SKM-1 (cell line): ENCODE measurements at regions not wholly inside any gene's neighbourhood (a gene's known extent, or its start where the extent isn't known, plus 50 kb on each side); places are given as distances from the start of the nearest gene placed in this dataset.

ENCODE experiments used
- DNase-seq: peaks from one replicate; lab custom pipeline; 2025; ENCODE audit not compliant: unreplicated experiment; lab: John Stamatoyannopoulos, UW

DNA sequence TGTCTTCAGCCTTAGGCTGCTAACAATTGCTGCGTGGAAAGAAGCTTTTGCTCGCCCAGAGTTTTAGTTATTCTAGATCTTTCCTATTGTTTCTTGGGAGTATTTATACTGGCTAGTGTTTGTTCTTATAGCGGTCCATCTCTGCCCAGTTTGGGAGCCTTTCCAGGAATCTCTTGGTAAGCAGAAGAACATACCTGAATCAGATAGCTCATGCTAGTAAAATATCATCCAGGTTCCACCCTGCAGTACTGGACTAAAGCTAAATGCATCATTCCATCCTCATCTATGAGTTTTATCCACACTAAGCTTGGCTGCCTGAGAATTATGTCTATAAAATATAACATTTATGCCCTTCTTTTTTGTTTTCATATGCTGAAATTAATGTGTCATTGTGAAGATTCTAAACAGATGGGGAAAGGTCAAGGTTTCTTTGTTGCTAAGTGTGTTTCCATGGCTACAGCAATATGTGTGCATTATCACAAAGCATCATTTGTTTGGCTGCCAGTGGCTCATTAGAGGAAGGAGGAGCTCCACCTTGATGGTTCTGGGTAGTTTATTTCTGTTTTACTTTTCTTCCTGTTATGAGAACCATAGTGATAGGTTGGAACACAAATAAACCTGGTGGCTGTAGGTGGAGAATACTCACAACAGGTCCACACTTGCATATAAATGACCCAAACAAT lies 182.8 kb downstream of the PIK3C3 start:
- no peak for DNase-seq

DNA sequence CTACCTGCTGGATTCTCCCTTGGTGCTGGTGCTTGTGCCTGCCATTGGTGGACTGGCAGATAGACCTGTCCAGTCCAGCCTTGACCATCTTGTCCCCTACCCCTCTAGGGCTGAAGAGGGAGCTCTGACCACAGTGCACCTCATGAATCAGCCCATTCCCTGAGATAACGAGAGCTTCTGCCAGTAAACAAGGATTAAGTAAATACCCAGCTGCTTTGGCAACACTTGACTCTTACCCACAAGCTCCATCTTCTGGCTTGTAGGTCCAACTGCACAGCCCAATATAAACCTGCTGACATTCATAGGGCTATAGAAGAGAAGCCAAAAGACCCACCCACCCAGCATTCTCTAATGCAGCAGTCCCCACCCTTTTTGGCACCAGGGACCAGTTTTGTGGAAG lies 186.4 kb downstream of the PIK3C3 start:
- no peak for DNase-seq

DNA sequence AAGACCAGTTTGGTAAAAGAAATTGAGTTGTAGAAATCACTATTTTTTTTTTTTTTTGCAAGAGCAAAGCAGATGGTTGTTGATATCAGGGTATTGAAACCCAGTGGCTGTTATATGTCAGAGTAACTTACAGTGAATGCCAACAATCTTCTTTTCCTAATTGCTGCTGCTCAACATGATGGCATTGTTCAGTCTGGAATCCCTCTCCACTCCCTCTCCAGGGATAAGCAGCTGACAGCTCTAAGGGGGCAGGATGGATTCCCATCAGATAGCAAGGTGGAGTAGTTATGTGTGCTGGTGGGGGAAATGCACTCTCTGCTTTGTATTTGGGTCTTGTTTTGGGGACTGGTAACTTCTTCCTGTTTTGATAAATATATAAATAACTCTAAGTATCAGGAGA lies 200.0 kb downstream of the PIK3C3 start:
- DNase-seq: no peak

DNA sequence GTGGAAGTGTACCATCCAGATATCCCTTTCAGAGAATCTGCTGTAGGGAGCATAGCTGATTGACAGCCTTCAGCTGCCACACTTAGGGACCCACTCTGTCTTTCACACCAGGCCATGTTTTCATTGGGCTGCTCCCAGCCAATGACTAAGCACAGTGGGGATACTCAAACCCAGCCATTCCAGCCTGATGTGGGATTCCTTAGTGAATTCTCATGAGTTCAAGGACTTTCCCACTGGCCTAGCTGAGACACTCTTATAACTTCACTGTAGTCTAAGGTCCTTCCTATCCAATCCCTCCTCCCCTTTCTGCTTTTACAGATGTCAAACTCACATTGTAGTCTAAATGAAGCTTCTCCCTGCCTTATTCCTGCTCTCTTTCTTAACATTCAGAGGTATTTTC lies 201.2 kb downstream of the PIK3C3 start:
- DNase-seq: no peak

DNA sequence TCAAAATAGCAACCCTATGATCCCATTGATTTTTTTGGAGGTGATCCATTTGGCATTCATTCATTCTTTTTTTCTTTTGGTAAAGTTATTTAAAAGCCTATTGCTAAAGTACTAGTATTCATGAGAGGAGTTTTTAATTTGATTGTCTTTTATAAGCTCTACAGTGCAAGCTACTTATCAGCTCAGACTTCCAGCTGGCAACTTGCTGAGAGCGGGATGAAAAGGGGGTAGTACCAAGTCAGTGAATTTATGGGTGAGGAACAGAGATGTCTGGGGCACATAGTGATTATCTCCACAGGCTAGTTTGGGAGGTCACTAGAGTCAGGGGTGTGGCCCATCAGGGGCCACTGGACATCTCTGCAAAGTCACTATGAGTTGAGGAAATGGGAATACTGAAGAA lies 202.4 kb downstream of the PIK3C3 start:
- DNase-seq: no peak

DNA sequence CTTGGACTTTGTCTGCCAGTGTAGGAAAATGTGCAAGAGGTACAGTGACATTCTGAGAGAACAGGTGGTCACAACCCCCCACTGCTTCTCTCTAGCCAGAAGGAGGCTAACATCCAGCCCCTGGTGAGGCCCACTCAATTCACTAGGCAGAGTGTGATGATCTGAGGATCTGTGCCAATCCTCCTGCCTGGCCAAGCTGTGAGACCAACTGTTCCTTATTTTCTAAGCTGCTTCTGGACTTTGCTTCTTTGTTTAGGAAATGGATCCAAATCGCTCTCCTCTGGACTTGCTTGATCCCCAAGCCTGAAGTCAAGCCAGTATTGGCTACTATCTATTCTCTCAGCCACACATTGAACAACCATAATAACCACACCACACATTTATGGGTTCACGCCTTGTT lies 202.8 kb downstream of the PIK3C3 start:
- DNase-seq: no peak

GRCh38 chr18:42159146-42159545 lies 204.1 kb downstream of the PIK3C3 start:
- no peak for DNase-seq

GRCh38 chr18:42163321-42163720 lies 208.3 kb downstream of the PIK3C3 start:
- no peak for DNase-seq

- no peak for DNase-seq
Measured at GRCh38 chr18:42164556-42164955, 209.5 kb downstream of the PIK3C3 start.

- DNase-seq: no peak
Measured at GRCh38 chr18:42165922-42166513, 211.0 kb downstream of the PIK3C3 start.

- no peak for DNase-seq
Measured at GRCh38 chr18:42168487-42168886, 213.5 kb downstream of the PIK3C3 start.

- no peak for DNase-seq
Measured at GRCh38 chr18:42168907-42169306, 213.9 kb downstream of the PIK3C3 start.

DNA sequence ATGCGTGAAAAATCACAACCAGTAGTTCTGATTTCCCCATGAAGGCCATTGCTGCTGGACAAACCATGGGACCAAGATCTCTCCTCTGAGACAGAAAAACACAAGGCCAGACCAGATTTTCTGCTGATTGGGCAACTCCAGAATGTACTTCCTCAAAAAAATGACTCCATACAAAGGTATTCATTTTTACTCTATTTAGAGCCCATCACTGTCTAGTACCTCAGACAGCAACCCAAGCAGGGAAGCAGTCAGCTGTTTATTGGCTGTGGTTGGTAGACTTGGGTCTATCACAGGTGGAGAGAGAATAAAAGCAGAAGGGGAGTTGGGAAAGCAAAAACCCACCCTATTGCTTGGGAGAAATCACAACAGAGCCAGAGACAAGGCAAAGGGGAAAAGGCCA lies 219.9 kb downstream of the PIK3C3 start:
- no peak for DNase-seq

- DNase-seq: no peak
Measured at GRCh38 chr18:42176599-42176998, 221.6 kb downstream of the PIK3C3 start.

GRCh38 chr18:42177390-42177789 lies 222.4 kb downstream of the PIK3C3 start:
- no peak for DNase-seq

DNA sequence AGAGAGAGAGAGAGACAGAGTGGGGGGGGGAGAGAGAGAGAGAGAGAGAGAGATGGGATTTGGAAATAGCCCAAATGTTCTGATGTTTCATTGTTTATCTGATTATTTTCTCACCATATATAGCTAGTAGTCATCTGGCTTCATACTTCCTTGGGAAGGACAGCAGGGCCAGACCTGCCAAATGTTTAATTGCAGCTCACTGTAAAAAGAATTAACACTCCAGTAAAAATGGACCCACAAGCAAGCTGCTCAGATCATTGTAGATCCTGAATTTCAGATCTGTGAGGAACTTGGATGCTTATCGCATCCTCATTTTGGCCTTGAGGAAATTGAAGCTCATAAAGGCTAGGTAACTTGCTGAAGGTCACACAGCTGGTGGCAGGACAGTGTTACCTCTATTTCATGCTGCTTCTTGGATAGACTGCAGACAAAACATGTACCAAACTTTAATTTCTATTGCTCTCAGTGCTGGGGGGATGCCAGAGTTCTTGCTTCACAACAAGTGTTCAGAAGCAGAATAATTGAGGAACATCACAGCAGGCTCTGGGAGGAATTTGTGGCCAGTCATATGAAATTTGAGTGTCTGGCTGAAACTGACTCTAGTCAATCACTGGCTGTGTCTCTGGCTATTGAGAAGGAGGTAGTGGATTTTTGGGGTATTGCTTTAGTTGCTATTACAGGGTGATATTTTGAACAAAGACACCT lies 223.5 kb downstream of the PIK3C3 start:
- DNase-seq: no peak

GRCh38 chr18:42179542-42180121 lies 224.6 kb downstream of the PIK3C3 start:
- DNase-seq: no peak

- DNase-seq: no peak
Measured at GRCh38 chr18:42181474-42181873, 226.4 kb downstream of the PIK3C3 start.

GRCh38 chr18:42182728-42183700 lies 228.0 kb downstream of the PIK3C3 start:
- no peak for DNase-seq

- no peak for DNase-seq
Measured at GRCh38 chr18:42183746-42184145, 228.7 kb downstream of the PIK3C3 start.
